SK-N-SH (cell line): ENCODE measurements at regions not wholly inside any gene's neighbourhood (a gene's known extent, or its start where the extent isn't known, plus 50 kb on each side); places are given as distances from the start of the nearest gene placed in this dataset.

Experiments used
- CTCF ChIA-PET: fragments of 300-600, 350-600 bp; formaldehyde crosslinking; extraction: SDS; loops from one replicate; lab custom pipeline; 2021; lab: Yijun Ruan, JAX
- POLR2A ChIA-PET: fragments of 350-600 bp; sonication (Branson Sonifier 250); formaldehyde crosslinking; extraction: SDS; loops from one replicate; lab custom pipeline; 2020; ENCODE audit warnings: antibody characterized with exemption, inconsistent platforms; lab: Yijun Ruan, JAX
- DNase-seq: peaks from one replicate; pipeline ENCODE4 v3.0.0; 2012
- H2AFZ ChIP-seq: fragments of 200-600 bp; sonication (generic); 2 replicates; pipeline ENCODE4 v1.8.1; 2016; ENCODE audit warnings: antibody characterized with exemption, mild to moderate bottlenecking, low read depth
- H3F3A ChIP-seq: fragments of 200-600 bp; sonication (generic); replicated peaks from 2 replicates; pipeline ENCODE3; 2016; ENCODE audit warnings: antibody characterized with exemption, mild to moderate bottlenecking; ENCODE audit not compliant: insufficient read depth
- H3K27ac ChIP-seq, 2 experiments: fragments of 200-500 bp in 1 of 2; fragments of 200-600 bp in 1 of 2; sonication (Bioruptor generic) in 1 of 2; sonication (generic), shearing (Covaris generic) in 1 of 2; 2 replicates each; pipeline versions ENCODE4 v1.5.1 to v1.6.1; 2014 to 2016; ENCODE audit warnings: low read depth in 2 of 2, inconsistent platforms in 1 of 2, low read length in 1 of 2, mild to moderate bottlenecking in 1 of 2, mixed read lengths in 1 of 2
- H3K27me3 ChIP-seq: fragments of 200-600 bp; sonication (generic), shearing (Covaris generic); 2 replicates; pipeline ENCODE4 v1.6.1; 2016; ENCODE audit warnings: mixed run types; ENCODE audit not compliant: insufficient read depth
- H3K36me3 ChIP-seq, 2 experiments: fragments of 200-500 bp in 1 of 2; fragments of 200-600 bp in 1 of 2; sonication (Bioruptor generic) in 1 of 2; sonication (generic) in 1 of 2; replicated peaks in 1 of 2; 2 replicates each; pipeline versions ENCODE3 to v1.5.1; 2014 to 2016; ENCODE audit warnings: low read length in 1 of 2, mild to moderate bottlenecking in 1 of 2; ENCODE audit not compliant: insufficient read depth in 2 of 2, control insufficient read depth in 1 of 2
- H3K4me1 ChIP-seq, 2 experiments: fragments of 200-500 bp in 1 of 2; fragments of 200-600 bp in 1 of 2; sonication (Bioruptor generic) in 1 of 2; sonication (generic), shearing (Covaris generic) in 1 of 2; 2 replicates each; pipeline versions ENCODE4 v1.5.1 to v1.6.1; 2014 to 2016; ENCODE audit warnings: low read depth in 1 of 2, low read length in 1 of 2, mixed run types in 1 of 2; ENCODE audit not compliant: insufficient read depth in 2 of 2, control insufficient read depth in 1 of 2
- H3K4me2 ChIP-seq: fragments of 200-600 bp; sonication (generic), shearing (Covaris generic); 2 replicates; pipeline ENCODE4 v1.6.1; 2017; ENCODE audit warnings: mixed run types
- H3K4me3 ChIP-seq, 2 experiments: fragments of 200-500 bp in 1 of 2; fragments of 200-600 bp in 1 of 2; sonication (Bioruptor generic) in 1 of 2; sonication (generic), shearing (Covaris generic) in 1 of 2; 2 replicates each; pipeline versions ENCODE4 v1.5.1 to v1.8.1; 2014 to 2016; ENCODE audit warnings: low read depth in 2 of 2, inconsistent platforms in 1 of 2, low read length in 1 of 2, mild to moderate bottlenecking in 1 of 2, mixed read lengths in 1 of 2, moderate library complexity in 1 of 2
- H3K79me2 ChIP-seq: fragments of 200-600 bp; sonication (generic); 2 replicates; pipeline ENCODE4 v1.8.1; 2017; ENCODE audit warnings: mild to moderate bottlenecking; ENCODE audit not compliant: insufficient read depth
- H3K9ac ChIP-seq: fragments of 200-600 bp; sonication (generic); 2 replicates; pipeline ENCODE4 v1.6.1; 2017; ENCODE audit warnings: mixed run types
- H3K9me2 ChIP-seq: fragments of 200-600 bp; sonication (generic); 2 replicates; pipeline ENCODE4 v1.6.1; 2017; ENCODE audit warnings: mixed run types
- H3K9me3 ChIP-seq: fragments of 200-600 bp; sonication (generic); 2 replicates; pipeline ENCODE4 v1.6.1; 2017; ENCODE audit warnings: mixed run types, mild to moderate bottlenecking, moderate library complexity
- H4K20me1 ChIP-seq: fragments of 200-600 bp; sonication (generic); 2 replicates; pipeline ENCODE4 v1.6.1; 2017; ENCODE audit warnings: mild to moderate bottlenecking, mixed run types; ENCODE audit not compliant: insufficient read depth
- CHD2 ChIP-seq: fragments of 150-350 bp; IDR thresholded peaks from 2 replicates; pipeline ENCODE4 v1.6.1; 2018; ENCODE audit warnings: low read length; ENCODE audit not compliant: partially characterized antibody
- ELF1 ChIP-seq: IDR thresholded peaks from 2 replicates; pipeline ENCODE4 v1.4.0; 2012
- EZH2phosphoT487 ChIP-seq: fragments of 200-600 bp; sonication (generic); IDR thresholded peaks from 2 replicates; pipeline ENCODE4 v1.6.1; 2017; ENCODE audit warnings: low read depth, mixed run types, mild to moderate bottlenecking, antibody characterized with exemption, moderate library complexity, borderline replicate concordance
- GABPA ChIP-seq: IDR thresholded peaks from 2 replicates; pipeline ENCODE4 v1.4.0; 2012; ENCODE audit warnings: low read depth, mild to moderate bottlenecking
- GATA2 ChIP-seq: sonication (generic); formaldehyde crosslinking; IDR thresholded peaks from 2 replicates; pipeline ENCODE4 v1.5.0; 2020; ENCODE audit warnings: mild to moderate bottlenecking, missing genetic modification reagents
- JUND ChIP-seq: IDR thresholded peaks from 2 replicates; pipeline ENCODE4 v1.4.0; 2012
- MEF2A ChIP-seq: IDR thresholded peaks from 2 replicates; pipeline ENCODE4 v1.4.0; 2012; ENCODE audit warnings: low read depth, borderline replicate concordance
- NFIC ChIP-seq: IDR thresholded peaks from 2 replicates; pipeline ENCODE4 v1.4.0; 2012; ENCODE audit warnings: borderline replicate concordance
- NRF1 ChIP-seq: IDR thresholded peaks from 2 replicates; pipeline ENCODE4 v1.6.1; 2012; ENCODE audit warnings: low read depth, mild to moderate bottlenecking, low read length
- POLR2AphosphoS5 ChIP-seq: IDR thresholded peaks from 2 replicates; pipeline ENCODE4 v1.6.1; 2012; ENCODE audit warnings: low read depth, low read length
- RCOR1 ChIP-seq: fragments of 150-350 bp; IDR thresholded peaks from 2 replicates; pipeline ENCODE4 v1.6.1; 2017; ENCODE audit warnings: antibody characterized with exemption, low read length
- RXRA ChIP-seq: IDR thresholded peaks from 2 replicates; pipeline ENCODE4 v1.4.0; 2012; ENCODE audit warnings: low read depth, mild to moderate bottlenecking, borderline replicate concordance
- SMC3 ChIP-seq: IDR thresholded peaks from 2 replicates; pipeline ENCODE4 v1.6.1; 2012; ENCODE audit warnings: low read depth, low read length, improper control_type of control experiment
- TAF1 ChIP-seq: IDR thresholded peaks from 2 replicates; pipeline ENCODE4 v1.6.1; 2012; ENCODE audit warnings: low read depth, mild to moderate bottlenecking, low read length, moderate library complexity, borderline replicate concordance
- TEAD4 ChIP-seq: IDR thresholded peaks from 2 replicates; pipeline ENCODE4 v1.4.0; 2012; ENCODE audit warnings: mild to moderate bottlenecking, borderline replicate concordance; ENCODE audit not compliant: insufficient read depth
- YY1 ChIP-seq: IDR thresholded peaks from 2 replicates; pipeline ENCODE4 v1.4.0; 2012; ENCODE audit warnings: low read depth, mild to moderate bottlenecking
- TF ChIP-seq, protein P1 (sequence below): IDR thresholded peaks from 2 replicates; pipeline ENCODE4 v1.4.0; 2012; ENCODE audit warnings: low read depth, borderline replicate concordance
- TF ChIP-seq, protein P2 (sequence below): IDR thresholded peaks from 2 replicates; pipeline ENCODE4 v1.6.1; 2012; ENCODE audit warnings: mild to moderate bottlenecking, low read depth, low read length, moderate library complexity

DNA sequence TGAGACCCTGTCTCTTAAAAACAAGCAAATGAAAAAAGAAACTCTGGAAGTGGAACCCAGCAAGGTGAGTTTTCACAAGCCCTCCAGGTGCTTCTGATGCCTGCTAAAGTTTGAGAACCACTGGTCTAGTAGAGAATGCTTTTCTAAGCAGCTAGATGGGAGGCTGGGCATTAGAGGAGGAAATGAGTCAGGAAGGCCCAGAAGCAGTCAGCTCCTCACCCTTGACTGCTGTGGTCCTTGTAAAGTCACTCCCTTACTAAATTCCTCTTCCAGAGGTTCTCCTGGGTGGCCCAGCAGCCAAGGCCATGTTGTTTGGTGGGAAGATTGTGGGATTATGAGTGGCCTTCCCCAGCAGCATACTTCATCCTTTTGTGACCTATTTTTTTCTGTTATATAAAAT lies 52.0 kb upstream of the FYN start:
- no peak overlapping the region for H3K9ac ChIP-seq
- H3K36me3 ChIP-seq = no peaks in the 10 kb centered on the region
- peak overlapping the region; percentile 21; the same call in 1 of the 2 replicates for H2AFZ ChIP-seq
- H3F3A ChIP-seq = no peaks in the 10 kb centered on the region
- H3K4me1 ChIP-seq = no peaks in the 10 kb centered on the region; a peak in 2 of 4 replicates
- ChIA-PET CTCF (interaction anchor here (1.0 to 1.6 kb wide), 2 partner anchors 10 to 215 kb away, joined by 3 to 4 read pairs; no protein-coding TSS in a partner anchor), POLR2A (no interaction called here)
- no peaks in the 10 kb centered on the region for H3K79me2 ChIP-seq
- H3K9me3 ChIP-seq = no peaks in the 10 kb centered on the region
- H3K27ac ChIP-seq = no peak overlapping the region
- DNase-seq = no peak
- no peaks in the 10 kb centered on the region for H4K20me1 ChIP-seq
- no peak for TF ChIP-seq NFIC
- TF ChIP-seq EZH2phosphoT487 = no peak
- no peak for TF ChIP-seq SMC3
- no peak for TF ChIP-seq MEF2A
- TF ChIP-seq POLR2AphosphoS5 = no peak
- TF ChIP-seq ELF1 = no peak
- TF ChIP-seq, protein P1, sequence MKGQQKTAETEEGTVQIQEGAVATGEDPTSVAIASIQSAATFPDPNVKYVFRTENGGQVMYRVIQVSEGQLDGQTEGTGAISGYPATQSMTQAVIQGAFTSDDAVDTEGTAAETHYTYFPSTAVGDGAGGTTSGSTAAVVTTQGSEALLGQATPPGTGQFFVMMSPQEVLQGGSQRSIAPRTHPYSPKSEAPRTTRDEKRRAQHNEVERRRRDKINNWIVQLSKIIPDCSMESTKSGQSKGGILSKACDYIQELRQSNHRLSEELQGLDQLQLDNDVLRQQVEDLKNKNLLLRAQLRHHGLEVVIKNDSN = no peak
- no peak for TF ChIP-seq YY1
- no peak for TF ChIP-seq CHD2
- TF ChIP-seq TAF1 = no peak
- TF ChIP-seq JUND = no peak
- TF ChIP-seq GATA2 (CRISPR knock-in tag) = no peak
- no peak for TF ChIP-seq NRF1
- no peak for TF ChIP-seq RXRA
- TF ChIP-seq, protein P2, sequence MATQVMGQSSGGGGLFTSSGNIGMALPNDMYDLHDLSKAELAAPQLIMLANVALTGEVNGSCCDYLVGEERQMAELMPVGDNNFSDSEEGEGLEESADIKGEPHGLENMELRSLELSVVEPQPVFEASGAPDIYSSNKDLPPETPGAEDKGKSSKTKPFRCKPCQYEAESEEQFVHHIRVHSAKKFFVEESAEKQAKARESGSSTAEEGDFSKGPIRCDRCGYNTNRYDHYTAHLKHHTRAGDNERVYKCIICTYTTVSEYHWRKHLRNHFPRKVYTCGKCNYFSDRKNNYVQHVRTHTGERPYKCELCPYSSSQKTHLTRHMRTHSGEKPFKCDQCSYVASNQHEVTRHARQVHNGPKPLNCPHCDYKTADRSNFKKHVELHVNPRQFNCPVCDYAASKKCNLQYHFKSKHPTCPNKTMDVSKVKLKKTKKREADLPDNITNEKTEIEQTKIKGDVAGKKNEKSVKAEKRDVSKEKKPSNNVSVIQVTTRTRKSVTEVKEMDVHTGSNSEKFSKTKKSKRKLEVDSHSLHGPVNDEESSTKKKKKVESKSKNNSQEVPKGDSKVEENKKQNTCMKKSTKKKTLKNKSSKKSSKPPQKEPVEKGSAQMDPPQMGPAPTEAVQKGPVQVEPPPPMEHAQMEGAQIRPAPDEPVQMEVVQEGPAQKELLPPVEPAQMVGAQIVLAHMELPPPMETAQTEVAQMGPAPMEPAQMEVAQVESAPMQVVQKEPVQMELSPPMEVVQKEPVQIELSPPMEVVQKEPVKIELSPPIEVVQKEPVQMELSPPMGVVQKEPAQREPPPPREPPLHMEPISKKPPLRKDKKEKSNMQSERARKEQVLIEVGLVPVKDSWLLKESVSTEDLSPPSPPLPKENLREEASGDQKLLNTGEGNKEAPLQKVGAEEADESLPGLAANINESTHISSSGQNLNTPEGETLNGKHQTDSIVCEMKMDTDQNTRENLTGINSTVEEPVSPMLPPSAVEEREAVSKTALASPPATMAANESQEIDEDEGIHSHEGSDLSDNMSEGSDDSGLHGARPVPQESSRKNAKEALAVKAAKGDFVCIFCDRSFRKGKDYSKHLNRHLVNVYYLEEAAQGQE = no peak
- no peak for TF ChIP-seq RCOR1
- no peak for TF ChIP-seq TEAD4
- TF ChIP-seq GABPA = no peak
- no peak overlapping the region for H3K4me3 ChIP-seq
- no peaks in the 10 kb centered on the region for H3K27me3 ChIP-seq
- no peaks in the 10 kb centered on the region for H3K9me2 ChIP-seq
- H3K4me2 ChIP-seq = no peak overlapping the region
